GM18499 (cell line): ENCODE measurements at regions not wholly inside any gene's neighbourhood (a gene's known extent, or its start where the extent isn't known, plus 50 kb on each side); places are given as distances from the start of the nearest gene placed in this dataset.
A peak's percentile ranks its signal among the peaks of the same experiment; 100 is the strongest.

Source experiments
- ATAC-seq: cut with Tn5 transposase; IDR thresholded peaks from one replicate; pipeline ENCODE4 v1.9.1; 2021; ENCODE audit warnings: moderate number of reproducible peaks; ENCODE audit not compliant: insufficient read depth, unreplicated experiment

GRCh38 chr3:161444694-161445077, 51.9 kb upstream of the OTOL1 start:
- no peak for ATAC-seq

DNA sequence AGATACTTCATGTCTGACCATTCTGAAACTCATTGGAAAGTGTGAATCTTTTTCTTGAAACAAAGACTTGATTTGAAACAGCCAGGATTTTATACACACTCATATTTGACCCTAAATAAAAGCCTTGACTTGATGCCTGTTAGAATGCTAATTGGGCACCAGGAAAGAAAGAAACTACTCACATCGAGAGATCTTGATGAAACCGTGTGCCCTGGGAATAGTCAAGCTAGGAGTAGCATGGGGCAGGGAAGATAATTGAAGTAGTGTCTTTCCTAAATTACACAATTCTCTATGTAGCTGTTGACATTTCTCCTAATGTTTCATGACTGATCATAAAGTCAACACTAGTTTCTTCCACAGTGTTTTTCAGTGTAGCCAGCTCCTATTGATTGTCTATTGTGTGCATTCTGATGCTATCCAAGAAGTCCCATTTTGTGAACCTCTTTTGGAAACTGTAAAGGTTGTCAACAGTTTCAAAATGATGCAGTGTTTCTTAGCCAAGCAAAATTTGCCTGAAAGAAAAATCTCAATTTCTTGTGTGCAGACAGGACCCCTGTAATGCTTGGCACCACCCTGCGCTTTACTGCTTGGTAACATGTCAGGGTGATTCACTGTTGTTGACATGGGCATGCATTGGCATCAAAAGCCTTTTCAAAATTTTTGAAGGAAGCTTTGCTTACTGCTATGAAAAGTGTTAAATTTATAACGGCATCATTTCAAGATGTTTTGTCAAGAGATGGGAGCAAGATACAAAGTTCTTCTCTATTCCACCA, 52.5 kb upstream of the OTOL1 start:
- ATAC-seq = no peak

DNA sequence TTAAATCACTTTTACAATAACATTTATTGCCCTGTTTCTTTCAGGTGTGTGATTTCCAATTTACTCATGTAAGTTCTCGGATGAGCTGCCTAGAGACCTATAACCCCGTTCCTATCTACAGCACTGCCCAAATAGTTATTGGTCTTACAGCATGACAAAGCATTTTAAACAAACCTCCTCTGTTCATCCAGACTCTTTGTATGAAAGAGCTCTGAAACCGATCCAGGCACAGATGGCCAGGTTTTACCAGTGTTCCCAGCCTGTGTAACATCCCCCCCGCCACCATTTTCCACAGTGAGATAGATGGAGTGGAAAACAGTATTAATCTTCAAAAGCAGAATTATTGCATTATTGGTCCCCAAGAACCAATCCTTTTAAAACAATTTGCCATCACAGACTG, 59.0 kb upstream of the SPTSSB start:
- ATAC-seq = no peak

DNA sequence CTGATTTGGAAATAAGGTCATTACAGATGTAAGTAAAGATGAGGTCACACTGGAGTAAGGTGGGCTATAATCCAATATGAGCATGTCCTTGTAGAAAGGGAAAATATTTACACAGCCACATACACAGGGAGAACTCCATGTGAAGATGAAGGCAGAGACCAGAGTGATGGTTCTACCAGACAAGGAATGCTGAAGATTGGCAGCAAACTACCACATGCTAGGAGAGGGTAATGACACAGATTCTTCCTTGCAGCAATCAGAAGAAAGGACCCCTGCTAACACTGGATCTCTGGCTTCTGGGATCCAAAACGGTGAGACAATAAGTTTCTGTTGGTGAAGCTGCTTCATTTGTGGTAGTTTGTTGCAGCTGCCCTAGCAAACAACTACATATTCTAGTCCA, 56.0 kb upstream of the SPTSSB start:
- ATAC-seq = no peak

DNA sequence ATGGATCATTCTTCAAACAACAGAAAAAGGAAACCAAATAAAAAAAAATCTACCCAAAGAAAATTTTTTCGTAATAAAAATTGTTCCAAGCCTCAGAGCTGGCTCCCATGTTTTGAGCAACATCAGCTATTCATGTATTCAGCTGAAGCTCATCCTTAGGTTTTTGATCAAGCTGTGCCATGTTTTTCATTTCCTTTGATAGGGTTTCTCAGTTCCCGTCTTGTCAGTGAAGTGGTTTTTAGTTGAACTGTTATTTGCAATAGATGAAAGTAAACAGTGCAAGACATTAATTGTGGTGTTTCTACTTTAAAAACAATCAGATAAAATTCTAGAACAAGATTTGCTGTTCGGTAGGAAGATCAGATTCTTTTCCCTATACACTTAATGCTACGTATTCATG, 55.4 kb upstream of the SPTSSB start:
- ATAC-seq = no peak

- peak; percentile 61 for ATAC-seq
Measured at GRCh38 chr3:161423911-161424522, 52.7 kb upstream of the SPTSSB start.

DNA sequence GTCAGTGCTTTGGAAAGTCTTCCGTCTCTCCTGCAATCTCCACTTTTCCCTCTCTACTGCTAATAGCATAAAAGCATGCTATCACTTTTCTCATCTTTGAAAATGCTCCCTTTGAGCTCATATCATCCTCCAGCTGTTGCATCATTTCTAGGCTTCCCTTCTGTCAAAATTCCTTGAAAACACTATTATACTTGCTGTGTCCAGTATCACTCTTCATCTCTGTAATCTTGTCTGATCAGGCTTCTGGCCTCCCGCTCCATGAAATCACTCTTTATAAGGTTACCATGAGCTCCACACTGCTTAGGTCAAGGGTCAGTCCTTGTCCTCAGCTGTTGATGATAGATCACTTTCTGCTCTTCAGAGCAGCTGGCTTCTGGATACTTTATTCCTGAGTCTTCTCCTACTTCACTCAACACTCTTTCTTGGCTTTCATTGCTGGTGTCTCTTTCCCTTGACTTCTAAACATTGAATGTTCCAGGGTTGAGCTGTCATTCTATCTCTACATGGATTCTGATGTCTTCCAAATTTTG, 50.9 kb upstream of the SPTSSB start:
- no peak for ATAC-seq
